RWPE2 (cell line): ENCODE measurements at regions not wholly inside any gene's neighbourhood (a gene's known extent, or its start where the extent isn't known, plus 50 kb on each side); places are given as distances from the start of the nearest gene placed in this dataset.
A peak's percentile ranks its signal among the peaks of the same experiment; 100 is the strongest.

Experiments used
- ATAC-seq: fragments of 200-7000 bp; cut with Tn5 transposase; 3 replicates; pipeline ENCODE4 v1.9.1; 2021; ENCODE audit warnings: low read depth
- DNase-seq: peaks from one replicate; pipeline ENCODE4 v3.0.0-alpha.2; 2020; ENCODE audit warnings: low spot score
- H3K27ac ChIP-seq: fragments of 450-650 bp; 2 replicates; pipeline ENCODE4 v1.5.1; 2017; ENCODE audit warnings: mild to moderate bottlenecking; ENCODE audit not compliant: poor library complexity, severe bottlenecking
- H3K27me3 ChIP-seq: fragments of 250-450 bp; sonication (Bioruptor Pico); 2 replicates; pipeline ENCODE4 v1.5.1; 2021; ENCODE audit warnings: mild to moderate bottlenecking, moderate library complexity; ENCODE audit not compliant: insufficient read depth, poor library complexity, severe bottlenecking
- H3K36me3 ChIP-seq: fragments of 250-450 bp; sonication (Bioruptor Pico); 2 replicates; pipeline ENCODE4 v1.5.1; 2020; ENCODE audit warnings: low read depth, mild to moderate bottlenecking, moderate library complexity
- H3K4me1 ChIP-seq: fragments of 250-450 bp; sonication (Bioruptor Pico); 2 replicates; pipeline ENCODE4 v1.5.1; 2021; ENCODE audit warnings: mild to moderate bottlenecking, moderate library complexity; ENCODE audit not compliant: insufficient read depth, poor library complexity, severe bottlenecking
- H3K4me3 ChIP-seq: fragments of 250-450 bp; sonication (Bioruptor Pico); 2 replicates; pipeline ENCODE4 v1.5.1; 2021; ENCODE audit warnings: mild to moderate bottlenecking, moderate library complexity; ENCODE audit not compliant: severe bottlenecking
- H3K9me3 ChIP-seq: fragments of 250-450 bp; sonication (Bioruptor Pico); 2 replicates; pipeline ENCODE4 v1.5.1; 2021; ENCODE audit warnings: mild to moderate bottlenecking, moderate library complexity; ENCODE audit not compliant: severe bottlenecking
- TF ChIP-seq, protein P1 (sequence below): fragments of 450-650 bp; IDR thresholded peaks from one replicate; pipeline ENCODE4 v1.5.1; 2017; ENCODE audit warnings: mild to moderate bottlenecking, moderate library complexity; ENCODE audit not compliant: poor library complexity, severe bottlenecking

DNA sequence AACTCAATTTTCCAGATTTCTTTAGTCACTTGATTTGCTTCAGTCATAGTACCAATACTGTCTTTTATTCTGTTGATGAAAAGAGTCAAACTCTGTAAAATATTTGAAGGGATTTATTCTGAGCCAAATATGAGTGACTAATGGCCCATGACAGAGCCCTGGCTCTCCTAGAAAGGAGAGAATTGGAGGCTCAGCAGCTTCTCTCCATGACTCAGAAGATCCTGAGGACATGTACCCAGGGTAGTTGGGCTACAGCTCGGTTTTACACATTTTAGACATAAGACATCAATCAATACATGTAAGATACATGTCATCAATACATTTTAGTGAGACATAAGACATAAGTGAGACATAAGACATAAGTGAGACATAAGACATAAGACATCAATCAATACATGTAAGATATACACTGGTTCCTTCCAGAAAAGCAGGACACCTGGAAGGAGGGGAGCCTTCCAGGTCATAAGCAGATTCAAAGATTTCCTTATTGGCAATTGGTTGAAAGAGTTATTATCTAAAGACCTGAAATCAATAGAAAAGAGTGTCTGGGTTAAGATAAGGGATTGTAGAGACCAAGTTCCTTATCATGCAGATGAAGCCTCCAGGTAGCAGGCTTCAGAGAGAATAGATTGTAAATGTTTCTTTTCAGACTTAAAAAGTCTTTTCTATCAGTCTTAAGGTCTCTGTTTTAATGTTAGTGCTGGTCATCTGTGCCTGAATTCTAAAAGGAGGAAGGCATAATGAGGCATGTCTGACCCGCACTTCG lies 179.8 kb upstream of the RFC3 start:
- no peak overlapping the region for H3K4me3 ChIP-seq
- DNase-seq (no peak), ATAC-seq (peak; percentile 28; the same call in 2 of the 3 replicates)
- peak overlapping the region; percentile 92 for H3K27ac ChIP-seq
- TF ChIP-seq, protein P1, sequence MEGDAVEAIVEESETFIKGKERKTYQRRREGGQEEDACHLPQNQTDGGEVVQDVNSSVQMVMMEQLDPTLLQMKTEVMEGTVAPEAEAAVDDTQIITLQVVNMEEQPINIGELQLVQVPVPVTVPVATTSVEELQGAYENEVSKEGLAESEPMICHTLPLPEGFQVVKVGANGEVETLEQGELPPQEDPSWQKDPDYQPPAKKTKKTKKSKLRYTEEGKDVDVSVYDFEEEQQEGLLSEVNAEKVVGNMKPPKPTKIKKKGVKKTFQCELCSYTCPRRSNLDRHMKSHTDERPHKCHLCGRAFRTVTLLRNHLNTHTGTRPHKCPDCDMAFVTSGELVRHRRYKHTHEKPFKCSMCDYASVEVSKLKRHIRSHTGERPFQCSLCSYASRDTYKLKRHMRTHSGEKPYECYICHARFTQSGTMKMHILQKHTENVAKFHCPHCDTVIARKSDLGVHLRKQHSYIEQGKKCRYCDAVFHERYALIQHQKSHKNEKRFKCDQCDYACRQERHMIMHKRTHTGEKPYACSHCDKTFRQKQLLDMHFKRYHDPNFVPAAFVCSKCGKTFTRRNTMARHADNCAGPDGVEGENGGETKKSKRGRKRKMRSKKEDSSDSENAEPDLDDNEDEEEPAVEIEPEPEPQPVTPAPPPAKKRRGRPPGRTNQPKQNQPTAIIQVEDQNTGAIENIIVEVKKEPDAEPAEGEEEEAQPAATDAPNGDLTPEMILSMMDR, result no peak
- H3K4me1 ChIP-seq, result peaks cover 55% of the 10 kb centered on the region
- H3K9me3 ChIP-seq, result no peaks in the 10 kb centered on the region
- no peaks in the 10 kb centered on the region for H3K36me3 ChIP-seq
- H3K27me3 ChIP-seq, result no peaks in the 10 kb centered on the region

DNA sequence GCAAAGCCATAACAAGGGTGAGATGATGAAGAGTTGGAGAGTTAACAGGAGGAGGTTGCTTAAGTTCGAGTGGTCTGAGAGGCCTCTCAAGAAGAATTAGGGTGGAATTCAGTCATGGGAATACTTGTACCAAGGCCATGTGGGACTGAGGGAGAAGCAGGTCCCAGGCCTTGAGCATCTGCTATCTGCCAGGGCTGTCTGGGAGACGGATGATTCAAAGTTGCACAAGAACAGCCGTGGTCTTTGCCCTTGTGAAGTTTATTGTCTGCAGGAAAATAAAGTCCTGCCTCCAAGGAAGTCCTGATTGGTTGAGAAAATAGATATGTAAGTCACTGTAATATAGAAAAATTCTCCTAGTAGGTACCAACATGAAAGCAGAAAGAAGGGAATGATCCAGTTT lies 178.8 kb upstream of the RFC3 start:
- Histone ChIP-seq H3K4me1 (peaks cover 57% of the 10 kb centered on the region), H3K4me3 (no peak overlapping the region), H3K27ac (peak overlapping the region; percentile 92), H3K9me3 (no peaks in the 10 kb centered on the region), H3K36me3 (no peaks in the 10 kb centered on the region), H3K27me3 (no peaks in the 10 kb centered on the region)
- no peak for ATAC-seq
- TF ChIP-seq, protein P1, result no peak
- DNase-seq, result no peak

DNA sequence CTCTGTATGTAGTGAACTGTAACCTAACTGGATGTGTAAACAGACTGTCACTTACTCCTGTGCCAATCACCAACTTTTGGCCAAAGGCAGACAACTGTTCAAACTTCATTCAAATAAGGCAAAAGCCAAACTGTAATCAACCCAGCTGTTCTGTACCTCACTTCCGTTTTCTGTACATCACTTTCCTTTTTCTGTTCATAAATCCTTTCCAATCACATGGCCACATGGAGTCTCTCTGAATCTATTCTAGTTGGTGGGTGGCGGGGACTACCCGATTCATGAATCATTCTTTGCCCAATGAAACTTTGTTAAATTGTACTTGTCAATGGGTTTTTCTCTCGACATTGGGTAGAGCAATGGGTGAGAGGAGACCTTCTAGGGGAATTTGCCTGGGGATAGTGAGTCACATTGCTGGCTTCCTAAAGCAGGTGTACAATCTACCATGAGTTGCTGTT lies 178.3 kb upstream of the RFC3 start:
- ATAC-seq, result no peak
- TF ChIP-seq, protein P1, result no peak
- Histone ChIP-seq H3K27ac (peak overlapping the region; percentile 92), H3K9me3 (no peaks in the 10 kb centered on the region), H3K4me3 (no peak overlapping the region), H3K4me1 (peaks cover 55% of the 10 kb centered on the region), H3K36me3 (no peaks in the 10 kb centered on the region), H3K27me3 (no peaks in the 10 kb centered on the region)
- DNase-seq, result no peak

DNA sequence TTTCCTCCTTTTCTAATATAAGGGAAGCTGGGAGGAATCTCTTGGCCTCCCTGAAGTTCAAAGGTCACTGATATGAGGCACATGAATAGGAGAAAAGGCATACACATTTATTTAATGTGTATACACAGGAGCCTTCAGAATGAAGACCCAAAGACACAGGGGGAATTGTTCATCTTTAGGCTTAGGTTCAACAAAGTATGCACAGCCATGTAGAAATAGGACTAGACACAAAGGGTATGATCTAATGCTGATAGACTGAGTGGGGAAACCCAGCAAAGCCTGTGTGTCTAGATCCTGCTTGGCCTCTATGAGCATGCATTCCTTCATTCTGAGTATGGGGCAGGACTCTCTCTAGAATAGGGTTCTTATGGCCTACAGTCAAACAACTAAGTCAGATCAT lies 177.1 kb upstream of the RFC3 start:
- TF ChIP-seq, protein P1, result no peak
- Histone ChIP-seq H3K9me3 (no peaks in the 10 kb centered on the region), H3K4me3 (no peak overlapping the region), H3K27me3 (no peaks in the 10 kb centered on the region), H3K36me3 (no peaks in the 10 kb centered on the region), H3K4me1 (peaks cover 48% of the 10 kb centered on the region), H3K27ac (peak overlapping the region; percentile 92)
- ATAC-seq (no peak), DNase-seq (no peak)
